BE2C (cell line): ENCODE measurements at regions not wholly inside any gene's neighbourhood (a gene's known extent, or its start where the extent isn't known, plus 50 kb on each side); places are given as distances from the start of the nearest gene placed in this dataset.

ENCODE experiments used
- DNase-seq: peaks from one replicate; pipeline ENCODE4 v3.0.0-alpha.2; 2020
- H3K27me3 ChIP-seq: fragments of 250-450 bp; sonication (Bioruptor Pico); 2 replicates; pipeline ENCODE4 v1.5.1; 2020; ENCODE audit warnings: mild to moderate bottlenecking
- H3K36me3 ChIP-seq: fragments of 250-450 bp; sonication (Bioruptor Pico); 2 replicates; pipeline ENCODE4 v1.5.1; 2020; ENCODE audit warnings: mild to moderate bottlenecking
- H3K4me1 ChIP-seq: fragments of 250-450 bp; sonication (Bioruptor Pico); 2 replicates; pipeline ENCODE4 v1.5.1; 2020
- H3K4me3 ChIP-seq: 2 replicates; pipeline ENCODE4 v1.5.1; 2011; ENCODE audit warnings: low read depth, low read length
- H3K9me3 ChIP-seq: fragments of 250-450 bp; sonication (Bioruptor Pico); 2 replicates; pipeline ENCODE4 v1.5.1; 2020
- TF ChIP-seq, protein P1 (sequence below): IDR thresholded peaks from 2 replicates; pipeline ENCODE4 v1.5.1; 2012; ENCODE audit warnings: mild to moderate bottlenecking, low read depth, low read length

DNA sequence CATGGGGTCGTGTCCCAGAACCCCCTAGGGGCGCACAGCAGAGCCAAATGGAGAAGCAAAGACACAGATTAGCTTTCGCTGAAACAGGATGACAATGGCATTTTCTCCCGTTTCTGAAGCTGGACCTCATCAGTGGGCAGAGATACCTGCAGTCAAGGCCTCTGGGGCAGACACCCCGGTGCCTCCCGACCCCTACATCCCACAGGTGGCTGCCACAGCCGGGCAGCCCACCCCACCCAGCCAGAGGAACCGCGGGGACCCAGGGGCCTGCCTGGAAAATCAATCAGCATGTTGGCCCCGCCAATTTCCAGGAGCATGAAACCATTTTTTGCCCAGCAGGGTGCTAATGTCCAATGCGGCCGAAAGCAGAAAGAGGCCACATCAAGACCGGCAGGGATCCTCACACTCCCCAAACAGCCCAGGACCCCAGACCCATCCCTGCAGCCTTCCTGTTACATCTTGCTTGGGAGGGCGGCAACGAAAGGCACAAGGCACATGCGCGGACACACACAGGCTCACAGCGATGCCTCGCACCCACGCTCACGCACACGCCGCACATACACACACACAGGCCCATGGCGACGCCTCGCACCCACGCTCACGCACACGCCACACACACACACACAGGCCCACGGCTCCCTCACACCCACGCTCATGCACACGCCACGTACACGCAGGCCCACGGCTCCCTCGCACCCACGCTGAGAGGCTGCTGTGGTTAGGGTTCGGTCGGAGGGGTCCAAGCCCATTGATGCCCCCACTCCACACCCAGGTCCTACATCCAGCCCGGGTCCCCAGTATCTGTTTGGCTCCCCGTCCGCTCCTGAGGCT lies 130.6 kb upstream of the NKX1-1 start:
- Histone ChIP-seq H3K4me3 (no peak overlapping the region), H3K9me3 (no peaks in the 10 kb centered on the region), H3K36me3 (no peaks in the 10 kb centered on the region), H3K27me3 (peaks cover 46% of the 10 kb centered on the region), H3K4me1 (peaks cover 2% of the 10 kb centered on the region; the same call in 1 of the 2 replicates)
- no peak for DNase-seq
- TF ChIP-seq, protein P1, sequence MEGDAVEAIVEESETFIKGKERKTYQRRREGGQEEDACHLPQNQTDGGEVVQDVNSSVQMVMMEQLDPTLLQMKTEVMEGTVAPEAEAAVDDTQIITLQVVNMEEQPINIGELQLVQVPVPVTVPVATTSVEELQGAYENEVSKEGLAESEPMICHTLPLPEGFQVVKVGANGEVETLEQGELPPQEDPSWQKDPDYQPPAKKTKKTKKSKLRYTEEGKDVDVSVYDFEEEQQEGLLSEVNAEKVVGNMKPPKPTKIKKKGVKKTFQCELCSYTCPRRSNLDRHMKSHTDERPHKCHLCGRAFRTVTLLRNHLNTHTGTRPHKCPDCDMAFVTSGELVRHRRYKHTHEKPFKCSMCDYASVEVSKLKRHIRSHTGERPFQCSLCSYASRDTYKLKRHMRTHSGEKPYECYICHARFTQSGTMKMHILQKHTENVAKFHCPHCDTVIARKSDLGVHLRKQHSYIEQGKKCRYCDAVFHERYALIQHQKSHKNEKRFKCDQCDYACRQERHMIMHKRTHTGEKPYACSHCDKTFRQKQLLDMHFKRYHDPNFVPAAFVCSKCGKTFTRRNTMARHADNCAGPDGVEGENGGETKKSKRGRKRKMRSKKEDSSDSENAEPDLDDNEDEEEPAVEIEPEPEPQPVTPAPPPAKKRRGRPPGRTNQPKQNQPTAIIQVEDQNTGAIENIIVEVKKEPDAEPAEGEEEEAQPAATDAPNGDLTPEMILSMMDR, result no peak

DNA sequence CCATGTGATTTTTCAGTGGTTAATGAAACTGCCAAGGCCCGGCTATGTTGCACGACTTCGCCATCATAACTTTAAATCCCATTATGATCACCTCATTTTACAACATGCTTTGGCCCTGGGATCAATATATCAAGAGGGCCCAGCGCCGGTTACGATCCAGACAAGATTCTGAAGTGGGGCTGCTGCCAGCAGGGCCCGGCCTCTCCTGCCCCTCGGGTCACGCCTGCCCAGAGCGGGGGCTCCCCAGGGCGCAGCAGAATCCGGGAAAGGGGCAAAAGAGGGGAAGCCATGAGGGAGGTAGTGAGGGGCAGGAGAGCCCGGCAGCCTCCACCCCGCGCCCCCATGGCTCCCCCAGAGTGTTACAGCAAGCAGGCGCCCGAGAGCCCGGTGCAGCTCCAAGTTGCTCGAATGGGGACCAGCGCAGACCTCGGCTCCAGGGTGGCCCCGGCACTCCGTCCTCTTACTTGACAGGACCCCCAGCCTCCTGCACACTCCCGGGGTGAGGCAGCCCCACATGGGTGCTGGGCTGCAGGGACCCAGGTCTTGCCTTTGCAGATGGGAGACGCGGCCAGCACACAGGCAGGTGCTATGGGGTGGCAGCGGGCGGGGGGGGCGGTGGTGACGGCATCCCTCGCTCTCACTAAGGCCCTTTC lies 129.8 kb upstream of the NKX1-1 start:
- TF ChIP-seq, protein P1, result no peak
- H3K27me3 ChIP-seq, result peaks cover 49% of the 10 kb centered on the region

DNA sequence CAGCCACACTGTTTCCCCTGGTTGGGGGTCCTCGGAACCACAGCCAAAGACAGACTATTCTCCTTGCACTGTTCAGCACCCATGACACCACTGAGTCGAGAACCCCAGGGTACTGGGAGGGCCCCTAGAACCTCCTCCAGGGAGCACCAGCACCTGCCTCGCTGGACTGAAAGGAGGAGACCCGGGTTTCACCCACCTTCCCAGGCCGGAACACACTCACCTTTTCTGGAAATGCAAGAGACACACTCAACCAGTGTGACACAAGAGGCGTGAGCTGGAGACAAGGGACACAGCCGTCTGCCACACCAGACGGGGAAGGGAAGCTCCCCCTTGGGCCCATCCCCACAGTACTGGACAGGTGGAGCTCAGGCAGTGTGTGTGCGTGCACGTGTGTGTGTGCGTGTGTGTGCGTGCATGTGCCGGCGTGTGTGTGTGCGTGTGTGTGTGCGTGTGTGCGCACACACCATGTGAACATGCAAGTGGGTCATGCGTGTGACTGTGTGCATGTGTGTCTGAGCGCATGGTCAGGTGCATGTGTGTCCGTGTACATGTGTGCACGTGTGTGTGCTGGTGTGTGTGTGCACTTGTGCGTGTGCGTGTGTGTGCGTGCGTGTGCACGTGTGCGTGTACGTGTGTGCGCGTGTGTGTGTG lies 128.8 kb upstream of the NKX1-1 start:
- Histone ChIP-seq H3K36me3 (no peaks in the 10 kb centered on the region), H3K4me3 (no peak overlapping the region), H3K4me1 (peaks cover 2% of the 10 kb centered on the region; the same call in 1 of the 2 replicates), H3K9me3 (no peaks in the 10 kb centered on the region), H3K27me3 (peaks cover 44% of the 10 kb centered on the region)
- TF ChIP-seq, protein P1, result no peak
- no peak for DNase-seq

More for the DNA sequence above, 129.8 kb upstream of the NKX1-1 start:
- Histone ChIP-seq H3K36me3 (no peaks in the 10 kb centered on the region), H3K4me1 (peaks cover 2% of the 10 kb centered on the region; the same call in 1 of the 2 replicates), H3K9me3 (no peaks in the 10 kb centered on the region), H3K4me3 (no peak overlapping the region)
- no peak for DNase-seq

DNA sequence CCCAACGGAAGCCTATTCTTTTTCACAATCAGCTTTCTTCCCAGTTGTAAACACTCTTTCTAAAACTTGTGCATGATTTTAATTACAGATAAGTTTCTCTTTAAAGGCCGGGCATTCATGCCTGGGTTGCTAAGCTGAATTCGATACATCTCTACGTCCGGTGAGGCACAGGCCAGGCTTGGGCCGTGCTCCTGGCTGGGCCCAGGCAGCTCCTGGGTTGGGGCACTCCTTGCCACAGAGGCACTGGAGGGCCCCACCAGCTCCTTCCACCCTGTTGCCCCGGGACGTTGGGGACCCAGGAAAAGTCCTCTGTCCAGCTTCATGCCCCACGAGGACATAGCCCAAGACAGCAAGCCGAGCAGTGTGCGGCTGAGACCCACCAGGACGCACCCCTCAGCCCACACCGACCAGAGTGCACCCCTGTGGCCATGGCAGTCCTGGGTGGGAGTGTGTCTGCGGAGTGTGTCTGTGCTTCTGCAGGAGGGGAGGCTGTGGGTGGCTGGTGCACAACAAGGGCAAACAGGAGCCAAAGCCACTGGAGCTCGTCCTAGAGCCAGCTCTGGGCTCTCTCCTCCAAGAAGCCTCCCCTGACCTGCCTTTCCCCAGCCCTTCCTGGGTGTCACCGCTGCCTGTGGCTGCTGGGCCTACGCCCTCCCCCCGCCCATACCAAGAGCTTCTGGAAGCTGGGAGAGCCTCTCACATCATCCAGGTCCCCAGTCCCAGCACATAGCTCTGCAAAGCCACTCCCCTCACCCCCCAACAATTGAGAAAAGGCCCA lies 128.0 kb upstream of the NKX1-1 start:
- Histone ChIP-seq H3K9me3 (no peaks in the 10 kb centered on the region), H3K4me3 (no peak overlapping the region), H3K4me1 (peaks cover 2% of the 10 kb centered on the region; the same call in 1 of the 2 replicates), H3K27me3 (peaks cover 49% of the 10 kb centered on the region), H3K36me3 (no peaks in the 10 kb centered on the region)
- DNase-seq, result no peak
- TF ChIP-seq, protein P1, result no peak

DNA sequence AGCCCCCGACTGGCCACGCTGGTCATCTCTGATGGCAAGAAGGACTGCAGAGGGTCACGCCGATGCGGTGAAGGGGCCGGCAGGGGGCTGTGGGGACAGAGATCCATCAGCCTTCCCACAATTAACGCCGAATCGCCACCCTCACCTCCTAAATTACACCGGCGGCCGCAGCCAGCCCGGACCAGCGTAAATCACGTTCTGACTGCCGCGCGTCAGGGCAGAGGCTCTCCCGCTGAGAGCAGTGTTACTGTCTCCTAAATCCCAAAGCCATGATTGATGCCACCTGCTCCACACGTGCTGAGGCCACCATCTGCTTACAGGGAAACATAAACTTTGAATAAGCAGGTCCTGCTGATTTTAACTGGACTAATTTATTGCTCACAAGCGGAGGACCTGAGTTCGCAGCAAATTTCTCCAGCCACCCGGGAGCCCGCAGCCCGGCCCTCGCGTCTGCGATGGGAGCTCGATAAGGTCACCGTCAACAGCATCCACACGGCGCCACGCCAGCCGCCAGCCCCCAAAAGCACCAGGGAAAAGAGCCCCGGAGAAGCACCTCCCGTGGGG lies 127.3 kb upstream of the NKX1-1 start:
- DNase-seq, result no peak
- peaks cover 55% of the 10 kb centered on the region for H3K27me3 ChIP-seq

More for the DNA sequence above, 127.3 kb upstream of the NKX1-1 start:
- Histone ChIP-seq H3K9me3 (no peaks in the 10 kb centered on the region), H3K36me3 (no peaks in the 10 kb centered on the region), H3K4me3 (no peak overlapping the region), H3K4me1 (peaks cover 2% of the 10 kb centered on the region; the same call in 1 of the 2 replicates)
- TF ChIP-seq, protein P1, result no peak
